Stimulated activated CD4-positive, alpha-beta T cell treated with anti-CD3 and anti-CD28 coated beads, Interleukin-4, amount 100 ng/mL, for 24 hours (primary cell): ENCODE measurements at regions not wholly inside any gene's neighbourhood (a gene's known extent, or its start where the extent isn't known, plus 50 kb on each side); places are given as distances from the start of the nearest gene placed in this dataset.
A peak's percentile ranks its signal among the peaks of the same experiment; 100 is the strongest.
"Not testable (repeated sequence)": the region's sequence is repeated elsewhere in the genome, so short reads cannot be mapped to it uniquely, and the experiment has no call there.

Experiments used
- DNase-seq: peaks from one replicate; pipeline ENCODE4 v3.0.0-alpha.2; 2020

GRCh38 chr14:65153101-65153500 is 50.8 kb upstream of the MAX start:
- DNase-seq: no peak

GRCh38 chr14:65156568-65157366 is 54.5 kb upstream of the MAX start:
- no peak for DNase-seq

- no peak for DNase-seq
These were observed 57.2 kb upstream of the MAX start for GRCh38 chr14:65159281-65160062.

GRCh38 chr14:65160091-65160490 is 57.8 kb upstream of the MAX start:
- no peak for DNase-seq

- DNase-seq: no peak
These were observed 59.7 kb upstream of the MAX start for GRCh38 chr14:65162031-65162430.

- DNase-seq: peak; percentile 56
These were observed 61.9 kb upstream of the MAX start for GRCh38 chr14:65164068-65164824.

- no peak for DNase-seq
These were observed 62.5 kb upstream of the MAX start for GRCh38 chr14:65164825-65165135.

- DNase-seq: peak; percentile 20
These were observed 64.8 kb upstream of the MAX start for GRCh38 chr14:65167072-65167645.

GRCh38 chr14:65168840-65169239 is 66.5 kb upstream of the MAX start:
- no peak for DNase-seq

GRCh38 chr14:65169351-65169750 is 67.0 kb upstream of the MAX start:
- DNase-seq: no peak

- no peak for DNase-seq
These were observed 68.0 kb upstream of the MAX start for GRCh38 chr14:65170318-65170717.

- peak; percentile 53 for DNase-seq
These were observed 68.6 kb upstream of the MAX start for GRCh38 chr14:65170768-65171507.

- DNase-seq: no peak
These were observed 71.8 kb upstream of the MAX start for GRCh38 chr14:65173973-65174693.

- no peak for DNase-seq
These were observed 72.5 kb upstream of the MAX start for GRCh38 chr14:65174783-65175182.

- DNase-seq: no peak
These were observed 75.2 kb upstream of the MAX start for GRCh38 chr14:65177551-65177950.

GRCh38 chr14:65179231-65179630 is 76.9 kb upstream of the MAX start:
- not testable (repeated sequence) for DNase-seq

GRCh38 chr14:65179918-65180724 is 77.8 kb upstream of the MAX start:
- peak; percentile 58 for DNase-seq

GRCh38 chr14:65180725-65181025 is 78.4 kb upstream of the MAX start:
- no peak for DNase-seq

- no peak for DNase-seq
These were observed 81.9 kb upstream of the MAX start for GRCh38 chr14:65184032-65184764.

GRCh38 chr14:65185829-65186228 is 83.5 kb upstream of the MAX start:
- no peak for DNase-seq

GRCh38 chr14:65186951-65187350 is 84.6 kb upstream of the MAX start:
- no peak for DNase-seq
